ENCODE measurements at regions not wholly inside any gene's neighbourhood (a gene's known extent, or its start where the extent isn't known, plus 50 kb on each side); places are given as distances from the start of the nearest gene placed in this dataset.

- Mint-ChIP-seq H3K27ac (no peak overlapping the region), H3K4me3 (no peak overlapping the region), H3K9me3 (no peaks in the 10 kb centered on the region), H3K27me3 (peaks cover 4% of the 10 kb centered on the region), H3K36me3 (ENCODE audit: low read depth) (no peaks in the 10 kb centered on the region), H3K4me1 (ENCODE audit: low read depth) (no peaks in the 10 kb centered on the region)
- intact Hi-C loops (cut with micrococcal nuclease), result no loop called here
Observed at GRCh38 chr14:61940666-61941420, 178.6 kb downstream of the SNAPC1 start.

GRCh38 chr14:61941421-61942150 lies 179.4 kb downstream of the SNAPC1 start:
- Mint-ChIP-seq H3K4me3 (no peak overlapping the region), H3K4me1 (ENCODE audit: low read depth) (no peaks in the 10 kb centered on the region), H3K9me3 (no peaks in the 10 kb centered on the region), H3K27me3 (peaks cover 4% of the 10 kb centered on the region), H3K36me3 (ENCODE audit: low read depth) (no peaks in the 10 kb centered on the region), H3K27ac (no peak overlapping the region)
- intact Hi-C loops (cut with micrococcal nuclease), result no loop called here

DNA sequence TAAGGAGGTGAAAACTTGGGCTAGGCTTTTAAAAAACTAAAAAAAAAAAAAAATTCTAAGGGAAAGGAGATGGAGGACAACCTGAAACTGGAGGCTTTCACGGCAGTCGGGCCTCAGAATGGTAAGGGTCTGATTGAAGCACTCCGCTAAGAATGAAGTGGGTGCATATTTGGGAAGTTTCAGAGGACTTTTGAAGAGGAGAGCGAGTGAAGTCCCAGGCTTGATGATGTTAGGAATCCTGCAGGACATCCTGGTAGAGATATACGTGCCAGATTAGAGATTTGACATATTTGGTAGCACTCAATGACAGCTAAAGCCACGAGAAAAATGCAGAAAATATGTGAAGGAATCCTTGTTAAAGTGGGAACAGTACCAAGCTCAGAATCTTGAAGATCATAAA lies 186.2 kb downstream of the SNAPC1 start:
- Mint-ChIP-seq H3K4me1 (ENCODE audit: low read depth) (no peaks in the 10 kb centered on the region), H3K36me3 (ENCODE audit: low read depth) (no peaks in the 10 kb centered on the region), H3K27me3 (peaks cover 2% of the 10 kb centered on the region), H3K27ac (no peak overlapping the region), H3K4me3 (no peak overlapping the region), H3K9me3 (no peaks in the 10 kb centered on the region)
- intact Hi-C loops (cut with micrococcal nuclease), result no loop called here

GRCh38 chr14:61950340-61950739 lies 188.1 kb downstream of the SNAPC1 start:
- no peak overlapping the region for H3K27ac Mint-ChIP-seq
- intact Hi-C loops (cut with micrococcal nuclease), result no loop called here
- H3K4me1 Mint-ChIP-seq (ENCODE audit: low read depth), result no peaks in the 10 kb centered on the region
- no peaks in the 10 kb centered on the region for H3K9me3 Mint-ChIP-seq
- peaks cover 3% of the 10 kb centered on the region for H3K27me3 Mint-ChIP-seq
- H3K4me3 Mint-ChIP-seq, result no peak overlapping the region
- no peaks in the 10 kb centered on the region for H3K36me3 Mint-ChIP-seq (ENCODE audit: low read depth)

DNA sequence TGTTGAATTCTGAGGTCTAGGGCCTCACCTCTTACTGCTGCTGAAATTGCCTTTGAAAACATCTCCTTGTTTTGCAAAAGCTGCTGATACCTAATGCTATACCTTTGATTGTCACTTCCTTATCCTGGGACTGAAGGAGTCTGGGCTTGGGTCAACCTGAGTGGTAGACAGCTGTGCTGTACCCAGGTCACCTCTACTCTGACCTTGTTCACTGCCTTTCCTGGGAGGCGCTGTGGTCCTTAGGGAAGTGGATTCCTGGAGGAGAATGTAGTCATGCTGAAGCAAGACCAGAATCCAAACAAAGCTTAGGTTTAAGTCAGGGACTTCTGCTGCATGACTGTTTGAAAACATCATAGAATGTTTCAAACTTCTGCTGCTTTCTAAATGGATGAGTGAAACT lies 191.4 kb downstream of the SNAPC1 start:
- Mint-ChIP-seq H3K9me3 (no peaks in the 10 kb centered on the region), H3K4me3 (no peak overlapping the region)

DNA sequence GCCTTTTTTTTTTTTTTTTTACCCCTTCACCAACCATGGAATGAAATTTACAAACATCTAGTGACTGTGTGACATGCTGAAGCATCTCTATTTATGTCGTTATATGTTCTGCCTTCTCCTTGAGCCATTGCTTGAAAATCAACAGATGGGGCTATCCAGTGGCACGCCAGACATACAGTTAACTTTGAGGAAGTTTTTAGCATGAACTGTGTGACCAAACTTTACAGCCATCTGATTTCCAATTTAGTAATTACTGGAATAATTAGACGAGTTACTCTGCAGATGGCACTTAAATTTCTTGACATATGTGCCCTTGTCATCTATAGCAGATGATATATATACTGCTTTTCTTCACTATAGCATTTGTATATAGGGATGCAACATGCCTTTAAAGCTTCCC lies 192.1 kb downstream of the SNAPC1 start:
- H3K36me3 Mint-ChIP-seq (ENCODE audit: low read depth), result no peaks in the 10 kb centered on the region
- intact Hi-C loops (cut with micrococcal nuclease), result no loop called here

More for the DNA sequence above, 191.4 kb downstream of the SNAPC1 start:
- no peaks in the 10 kb centered on the region for H3K4me1 Mint-ChIP-seq (ENCODE audit: low read depth)
- H3K27me3 Mint-ChIP-seq, result peaks cover 3% of the 10 kb centered on the region
- no peaks in the 10 kb centered on the region for H3K36me3 Mint-ChIP-seq (ENCODE audit: low read depth)
- intact Hi-C loops (cut with micrococcal nuclease), result no loop called here
- H3K27ac Mint-ChIP-seq, result no peak overlapping the region

GRCh38 chr14:61956517-61956916 lies 194.3 kb downstream of the SNAPC1 start:
- H3K27ac Mint-ChIP-seq, result no peak overlapping the region
- H3K9me3 Mint-ChIP-seq, result no peaks in the 10 kb centered on the region

More for the DNA sequence above, 192.1 kb downstream of the SNAPC1 start:
- H3K27me3 Mint-ChIP-seq, result peaks cover 3% of the 10 kb centered on the region
- H3K27ac Mint-ChIP-seq, result no peak overlapping the region
- H3K4me3 Mint-ChIP-seq, result no peak overlapping the region
- no peaks in the 10 kb centered on the region for H3K4me1 Mint-ChIP-seq (ENCODE audit: low read depth)
- H3K9me3 Mint-ChIP-seq, result no peaks in the 10 kb centered on the region

GRCh38 chr14:61959348-61959747 lies 197.1 kb downstream of the SNAPC1 start:
- Mint-ChIP-seq H3K36me3 (ENCODE audit: low read depth) (no peaks in the 10 kb centered on the region), H3K27ac (no peak overlapping the region), H3K9me3 (no peaks in the 10 kb centered on the region), H3K4me1 (ENCODE audit: low read depth) (no peaks in the 10 kb centered on the region), H3K4me3 (no peak overlapping the region), H3K27me3 (no peaks in the 10 kb centered on the region)
- intact Hi-C loops (cut with micrococcal nuclease), result no loop called here

More at GRCh38 chr14:61956517-61956916, 194.3 kb downstream of the SNAPC1 start:
- Mint-ChIP-seq H3K27me3 (peaks cover 3% of the 10 kb centered on the region), H3K36me3 (ENCODE audit: low read depth) (no peaks in the 10 kb centered on the region), H3K4me3 (no peak overlapping the region), H3K4me1 (ENCODE audit: low read depth) (no peaks in the 10 kb centered on the region)
- intact Hi-C loops (cut with micrococcal nuclease), result no loop called here

DNA sequence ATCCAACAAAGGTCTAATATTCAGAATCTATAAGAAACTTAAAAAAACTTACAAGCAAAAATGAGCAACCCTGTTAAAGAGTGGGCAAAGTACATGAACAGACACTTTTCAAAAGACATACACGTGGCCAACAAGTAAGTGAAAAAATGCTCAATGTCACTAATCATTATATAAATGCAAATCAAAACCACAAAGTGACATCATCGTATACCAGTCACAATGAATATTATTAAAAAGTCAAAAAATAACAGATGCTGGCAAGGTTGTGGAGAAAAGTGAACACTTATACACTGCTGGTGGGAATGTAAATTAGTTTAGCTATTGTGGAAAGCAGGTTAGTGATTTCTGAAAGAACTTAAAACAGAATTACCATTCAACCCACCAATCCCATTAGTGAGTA lies 199.1 kb downstream of the SNAPC1 start:
- H3K27ac Mint-ChIP-seq, result no peak overlapping the region
- intact Hi-C loops (cut with micrococcal nuclease), result no loop called here
- H3K4me1 Mint-ChIP-seq (ENCODE audit: low read depth), result no peaks in the 10 kb centered on the region
- no peak overlapping the region for H3K4me3 Mint-ChIP-seq
- no peaks in the 10 kb centered on the region for H3K27me3 Mint-ChIP-seq
- H3K9me3 Mint-ChIP-seq, result no peaks in the 10 kb centered on the region
- no peaks in the 10 kb centered on the region for H3K36me3 Mint-ChIP-seq (ENCODE audit: low read depth)

DNA sequence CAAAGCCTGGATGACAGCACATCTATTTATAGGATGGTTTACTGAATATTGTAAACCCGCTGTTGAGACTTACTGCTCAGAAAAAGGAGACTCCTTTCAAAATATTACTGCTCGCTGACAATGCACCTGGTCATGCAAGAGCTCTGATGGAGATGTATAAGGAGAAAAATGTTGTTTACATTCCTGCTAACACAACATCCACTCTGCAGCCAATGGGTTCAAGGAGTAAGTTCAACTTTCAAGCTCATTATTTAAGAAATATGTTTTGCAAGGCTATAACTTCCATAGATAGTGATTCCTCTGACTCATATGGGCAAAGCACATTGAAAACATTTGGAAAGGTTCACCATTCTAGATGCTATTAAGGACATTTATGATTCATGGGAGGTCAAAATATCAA lies 201.7 kb downstream of the SNAPC1 start:
- no peak overlapping the region for H3K27ac Mint-ChIP-seq
- H3K4me1 Mint-ChIP-seq (ENCODE audit: low read depth), result no peaks in the 10 kb centered on the region
- no peak overlapping the region for H3K4me3 Mint-ChIP-seq
- H3K27me3 Mint-ChIP-seq, result no peaks in the 10 kb centered on the region
- H3K9me3 Mint-ChIP-seq, result no peaks in the 10 kb centered on the region
- no peaks in the 10 kb centered on the region for H3K36me3 Mint-ChIP-seq (ENCODE audit: low read depth)
- intact Hi-C loops (cut with micrococcal nuclease), result no loop called here

DNA sequence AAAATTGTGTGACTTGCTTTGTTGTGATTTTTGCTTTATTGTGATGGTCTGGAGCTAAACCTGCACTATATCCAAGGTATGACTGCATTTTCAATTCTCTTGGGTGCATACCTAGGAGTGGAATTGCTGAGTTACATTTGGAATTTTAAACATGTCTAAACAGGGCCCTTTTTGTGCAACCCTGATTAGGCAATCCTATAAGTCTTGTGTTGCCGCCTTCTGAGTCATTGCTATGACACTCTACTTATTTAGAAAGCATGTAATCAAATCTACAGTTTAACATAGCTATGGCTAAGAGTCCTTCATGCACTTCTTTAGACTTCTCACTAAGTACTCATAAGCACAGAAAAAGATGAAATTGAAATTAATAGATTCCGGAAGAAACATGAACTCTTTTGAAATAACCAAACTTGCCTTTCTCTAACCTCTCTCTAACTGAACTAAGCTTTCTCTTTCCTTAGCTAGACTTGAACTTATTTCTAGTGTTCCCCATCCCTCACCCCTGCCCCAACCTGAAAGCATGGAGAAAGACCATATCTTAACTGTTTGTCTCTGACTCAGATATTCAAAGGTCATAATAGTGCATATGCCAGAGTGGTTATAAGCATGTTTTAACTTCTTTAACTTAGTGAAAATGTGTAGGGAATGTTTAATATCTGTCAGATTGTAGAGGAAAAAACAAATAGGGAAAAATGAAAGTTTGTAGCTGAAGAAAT lies 203.0 kb downstream of the SNAPC1 start:
- no peak overlapping the region for H3K4me3 Mint-ChIP-seq
- H3K9me3 Mint-ChIP-seq, result no peaks in the 10 kb centered on the region
- H3K4me1 Mint-ChIP-seq (ENCODE audit: low read depth), result no peaks in the 10 kb centered on the region
- intact Hi-C loops (cut with micrococcal nuclease), result no loop called here
- no peaks in the 10 kb centered on the region for H3K27me3 Mint-ChIP-seq
- H3K27ac Mint-ChIP-seq, result no peak overlapping the region
- no peaks in the 10 kb centered on the region for H3K36me3 Mint-ChIP-seq (ENCODE audit: low read depth)

GRCh38 chr14:61968207-61968606 lies 206.0 kb downstream of the SNAPC1 start:
- no peaks in the 10 kb centered on the region for H3K27me3 Mint-ChIP-seq
- H3K4me3 Mint-ChIP-seq, result no peak overlapping the region
- H3K27ac Mint-ChIP-seq, result no peak overlapping the region
- no peaks in the 10 kb centered on the region for H3K4me1 Mint-ChIP-seq (ENCODE audit: low read depth)
- H3K36me3 Mint-ChIP-seq (ENCODE audit: low read depth), result no peaks in the 10 kb centered on the region
- no peaks in the 10 kb centered on the region for H3K9me3 Mint-ChIP-seq
- intact Hi-C loops (cut with micrococcal nuclease), result no loop called here

- intact Hi-C loops (cut with micrococcal nuclease), result no loop called here
- H3K27me3 Mint-ChIP-seq, result no peaks in the 10 kb centered on the region
- H3K27ac Mint-ChIP-seq, result no peak overlapping the region
- H3K4me3 Mint-ChIP-seq, result no peak overlapping the region
- no peaks in the 10 kb centered on the region for H3K36me3 Mint-ChIP-seq (ENCODE audit: low read depth)
- no peaks in the 10 kb centered on the region for H3K4me1 Mint-ChIP-seq (ENCODE audit: low read depth)
- peaks cover 8% of the 10 kb centered on the region for H3K9me3 Mint-ChIP-seq
Observed at GRCh38 chr14:61972711-61973110, 210.5 kb downstream of the SNAPC1 start.

DNA sequence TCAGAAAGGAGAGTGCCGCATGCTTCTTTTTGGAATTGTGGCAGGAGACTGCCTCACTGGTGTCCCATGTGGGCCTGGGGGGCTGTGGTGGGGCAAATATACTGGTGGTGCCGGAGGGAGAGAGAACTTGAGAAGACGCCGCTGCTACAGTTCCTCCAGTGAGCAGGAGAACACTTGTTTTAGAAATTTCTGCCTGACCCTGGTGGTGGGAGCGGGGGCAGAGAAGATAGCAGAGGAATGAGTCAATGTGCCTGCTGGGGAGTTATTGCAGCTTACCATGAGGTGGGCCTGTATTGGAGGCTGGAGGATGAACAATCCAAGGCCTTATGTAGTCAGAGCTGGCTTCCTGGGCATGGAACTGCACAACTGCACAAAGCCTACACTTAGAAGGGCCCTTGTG lies 211.8 kb downstream of the SNAPC1 start:
- no peak overlapping the region for H3K4me3 Mint-ChIP-seq
- intact Hi-C loops (cut with micrococcal nuclease), result no loop called here
- H3K36me3 Mint-ChIP-seq (ENCODE audit: low read depth), result no peaks in the 10 kb centered on the region
- H3K4me1 Mint-ChIP-seq (ENCODE audit: low read depth), result no peaks in the 10 kb centered on the region
- H3K27ac Mint-ChIP-seq, result no peak overlapping the region
- no peaks in the 10 kb centered on the region for H3K27me3 Mint-ChIP-seq
- H3K9me3 Mint-ChIP-seq, result peaks cover 8% of the 10 kb centered on the region

Data from dendritic cell treated with granulocyte-macrophage colony-stimulating factor and Interleukin-4, amounts not matched to agents 40 ng/mL and 50 ng/mL, for 4 days (primary cell).